SU-DHL-6 (cell line): ENCODE measurements at regions not wholly inside any gene's neighbourhood (a gene's known extent, or its start where the extent isn't known, plus 50 kb on each side); places are given as distances from the start of the nearest gene placed in this dataset.

ENCODE experiments used
- H2AFZ ChIP-seq: fragments of 200-600 bp; sonication (generic); 2 replicates; pipeline ENCODE4 v1.6.1; 2014; ENCODE audit warnings: low read depth, mild to moderate bottlenecking, moderate library complexity, mixed read lengths, antibody characterized with exemption, low read length; ENCODE audit not compliant: severe bottlenecking
- H3F3A ChIP-seq: fragments of 200-600 bp; shearing (Covaris generic); 2 replicates; pipeline ENCODE4 v1.6.0; 2016; ENCODE audit warnings: antibody characterized with exemption, mild to moderate bottlenecking; ENCODE audit not compliant: insufficient read depth
- H3K27ac ChIP-seq: fragments of 200-600 bp; sonication (generic); 2 replicates; pipeline ENCODE4 v1.5.1; 2016; ENCODE audit warnings: low read depth, mild to moderate bottlenecking, low read length, moderate library complexity, mixed read lengths
- H3K27me3 ChIP-seq: fragments of 200-600 bp; sonication (generic), shearing (Covaris generic); 2 replicates; pipeline ENCODE4 v1.6.0; 2014; ENCODE audit warnings: mild to moderate bottlenecking, low read length
- H3K36me3 ChIP-seq: fragments of 200-600 bp; sonication (generic); 2 replicates; pipeline ENCODE4 v1.6.1; 2014; ENCODE audit warnings: mild to moderate bottlenecking, low read length, mixed read lengths
- H3K4me2 ChIP-seq: fragments of 300-600, 200-600 bp; shearing (Covaris generic), sonication (generic); 2 replicates; pipeline ENCODE4 v1.6.0; 2014; ENCODE audit warnings: low read length, low read depth, mild to moderate bottlenecking; ENCODE audit not compliant: poor library complexity, severe bottlenecking
- H3K4me3 ChIP-seq: fragments of 200-600 bp; sonication (generic); 2 replicates; pipeline ENCODE4 v1.5.1; 2014; ENCODE audit warnings: antibody characterized with exemption, low read length, mild to moderate bottlenecking, mixed read lengths; ENCODE audit not compliant: insufficient read depth, poor library complexity, severe bottlenecking
- H3K79me2 ChIP-seq: fragments of 200-600 bp; sonication (generic); 2 replicates; pipeline ENCODE4 v1.6.1; 2014; ENCODE audit warnings: mild to moderate bottlenecking, low read length, moderate library complexity; ENCODE audit not compliant: insufficient read depth
- H3K9ac ChIP-seq: fragments of 200-600 bp; sonication (generic); 2 replicates; pipeline ENCODE4 v1.7.0; 2014; ENCODE audit warnings: mild to moderate bottlenecking, low read length
- H3K9me2 ChIP-seq: fragments of 200-600 bp; sonication (generic); replicated peaks from 2 replicates; pipeline ENCODE4 v1.6.1; 2014; ENCODE audit warnings: low read length; ENCODE audit not compliant: insufficient read depth
- H3K9me3 ChIP-seq: fragments of 200-600 bp; sonication (generic); 2 replicates; pipeline ENCODE4 v1.6.1; 2014; ENCODE audit warnings: low read length, mixed read lengths; ENCODE audit not compliant: insufficient read depth
- H4K20me1 ChIP-seq: fragments of 200-600 bp; sonication (generic); 2 replicates; pipeline ENCODE4 v1.6.1; 2014; ENCODE audit warnings: low read depth, mild to moderate bottlenecking, antibody characterized with exemption, low read length, moderate library complexity, mixed read lengths
- CTCF ChIP-seq: fragments of 200-600 bp; sonication (generic); IDR thresholded peaks from one replicate; pipeline ENCODE4 v1.5.1; 2017; ENCODE audit warnings: antibody characterized with exemption, mild to moderate bottlenecking, low read length, moderate library complexity; ENCODE audit not compliant: insufficient read depth, poor library complexity, severe bottlenecking
- EZH2phosphoT487 ChIP-seq: fragments of 200-600 bp; sonication (generic), shearing (Covaris generic); conservative IDR thresholded peaks from 2 replicates; pipeline ENCODE4 v1.6.1; 2018; ENCODE audit warnings: mild to moderate bottlenecking, antibody characterized with exemption, low read length, moderate library complexity, mixed read lengths

DNA sequence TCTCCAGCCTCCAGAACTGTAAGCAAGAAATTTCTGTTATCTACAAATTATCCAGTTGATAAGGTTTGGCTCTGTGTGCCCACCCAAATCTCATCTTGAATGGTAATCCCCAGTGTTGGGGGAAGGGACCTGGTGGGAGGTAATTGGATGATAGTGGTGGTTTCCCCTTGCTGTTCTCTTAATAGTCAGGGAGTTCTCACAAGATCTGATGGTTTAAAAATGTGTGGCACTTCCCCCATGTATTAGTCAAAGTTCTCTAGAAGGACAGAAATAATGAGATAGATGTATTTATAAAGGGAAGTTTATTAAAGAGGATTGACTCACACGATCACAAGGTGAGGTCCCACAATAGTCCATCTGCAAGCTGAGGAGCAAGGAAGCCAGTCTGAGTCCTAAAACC lies 56.2 kb upstream of the APBB1IP start:
- Histone ChIP-seq H3K9ac (no peak overlapping the region), H3F3A (no peaks in the 10 kb centered on the region), H3K4me3 (no peak overlapping the region), H3K27ac (no peak overlapping the region), H2AFZ (no peak overlapping the region), H4K20me1 (no peaks in the 10 kb centered on the region), H3K27me3 (no peaks in the 10 kb centered on the region), H3K36me3 (no peaks in the 10 kb centered on the region), H3K4me2 (no peak overlapping the region), H3K9me3 (0 out of 2 replicates have a peak, but pooled peaks cover 4% of the 10 kb centered on the region), H3K79me2 (no peaks in the 10 kb centered on the region), H3K9me2 (no peaks in the 10 kb centered on the region)
- no peak for TF ChIP-seq CTCF
- TF ChIP-seq EZH2phosphoT487: no peak

- 0 out of 2 replicates have a peak, but pooled peaks cover 1% of the 10 kb centered on the region for H3K9me3 ChIP-seq
- no peaks in the 10 kb centered on the region for H3K27me3 ChIP-seq
- H3K9me2 ChIP-seq: no peaks in the 10 kb centered on the region
- H4K20me1 ChIP-seq: no peaks in the 10 kb centered on the region
- no peak overlapping the region for H2AFZ ChIP-seq
- H3K36me3 ChIP-seq: no peaks in the 10 kb centered on the region
- H3K27ac ChIP-seq: no peak overlapping the region
- H3K79me2 ChIP-seq: no peaks in the 10 kb centered on the region
- H3K9ac ChIP-seq: no peak overlapping the region
- no peak overlapping the region for H3K4me3 ChIP-seq
- H3F3A ChIP-seq: no peaks in the 10 kb centered on the region
- TF ChIP-seq CTCF: no peak
- no peak for TF ChIP-seq EZH2phosphoT487
- H3K4me2 ChIP-seq: no peak overlapping the region
Observed at GRCh38 chr10:26384600-26384999, 53.5 kb upstream of the APBB1IP start.

DNA sequence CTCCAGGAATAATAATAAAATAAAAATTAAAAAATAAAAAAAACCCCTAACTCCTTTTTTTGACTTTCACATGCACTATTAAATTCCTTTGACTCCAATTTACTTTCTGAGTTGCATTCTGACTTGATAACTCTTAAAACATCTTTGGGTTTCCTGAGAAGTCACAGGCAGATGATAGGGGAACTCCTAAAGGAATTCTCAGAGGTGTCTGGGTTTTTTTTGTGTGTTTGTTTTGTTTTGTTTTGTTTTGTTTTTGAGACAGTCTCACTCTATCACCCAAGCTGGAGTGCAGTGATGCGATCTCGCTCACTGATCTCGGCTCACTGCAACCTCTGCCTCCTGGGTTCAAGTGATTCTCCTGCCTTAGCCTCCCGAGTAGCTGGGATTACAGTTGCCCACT lies 52.7 kb upstream of the APBB1IP start:
- H3K9ac ChIP-seq: no peak overlapping the region
- TF ChIP-seq EZH2phosphoT487: no peak
- TF ChIP-seq CTCF: no peak
- H3K4me3 ChIP-seq: no peak overlapping the region
- H2AFZ ChIP-seq: no peak overlapping the region
- H3K9me2 ChIP-seq: no peaks in the 10 kb centered on the region
- 0 out of 2 replicates have a peak, but pooled peaks cover 4% of the 10 kb centered on the region for H3K9me3 ChIP-seq
- no peak overlapping the region for H3K27ac ChIP-seq
- H3K79me2 ChIP-seq: no peaks in the 10 kb centered on the region
- no peak overlapping the region for H3K4me2 ChIP-seq
- no peaks in the 10 kb centered on the region for H4K20me1 ChIP-seq
- no peaks in the 10 kb centered on the region for H3K27me3 ChIP-seq
- H3F3A ChIP-seq: no peaks in the 10 kb centered on the region
- no peaks in the 10 kb centered on the region for H3K36me3 ChIP-seq
